ENCODE measurements at regions not wholly inside any gene's neighbourhood (a gene's known extent, or its start where the extent isn't known, plus 50 kb on each side); places are given as distances from the start of the nearest gene placed in this dataset.

- TF ChIP-seq CTCF (IDR thresholded peaks at IDR 0.05; ENCODE audit: low read length) (no peak), EZH2phosphoT487 (IDR thresholded peaks at IDR 0.05; ENCODE audit: low read length) (no peak), EZH2 (optimal IDR thresholded peaks at IDR 0.05; ENCODE audit: low read depth, low read length) (no peak)
Measured at GRCh38 chr15:96720251-96720650, 389.8 kb downstream of the NR2F2 start.

Data from MM.1S (cell line).